Large intestine (tissue), 3 donors: ENCODE measurements at regions not wholly inside any gene's neighbourhood (a gene's known extent, or its start where the extent isn't known, plus 50 kb on each side); places are given as distances from the start of the nearest gene placed in this dataset.
"Not testable (repeated sequence)": the region's sequence is repeated elsewhere in the genome, so short reads cannot be mapped to it uniquely, and the experiment has no call there.

ENCODE experiments used
- DNase-seq, 2 donors: peaks; one replicate each; pipeline versions ENCODE4 v3.0.0 to v3.0.0-alpha.2; 2013
- H3K27ac ChIP-seq: one replicate; pipeline ENCODE4 v1.5.1; 2013; ENCODE audit warnings: low read length
- H3K27me3 ChIP-seq: 2 replicates; pipeline ENCODE4 v1.6.1; 2013; ENCODE audit warnings: low read length; ENCODE audit not compliant: control insufficient read depth, insufficient read depth
- H3K36me3 ChIP-seq: 2 replicates; pipeline ENCODE4 v1.6.1; 2013; ENCODE audit warnings: low read length; ENCODE audit not compliant: control insufficient read depth, insufficient read depth
- H3K4me1 ChIP-seq: one replicate; pipeline ENCODE4 v1.6.1; 2013; ENCODE audit warnings: low read length; ENCODE audit not compliant: control insufficient read depth, insufficient read depth
- H3K4me3 ChIP-seq: one replicate; pipeline ENCODE4 v1.5.1; 2013; ENCODE audit warnings: low read length
- H3K9me3 ChIP-seq: one replicate; pipeline ENCODE4 v1.6.1; 2013; ENCODE audit warnings: mild to moderate bottlenecking, low read depth, low read length, moderate library complexity; ENCODE audit not compliant: control insufficient read depth
- WGBS: methylation state at CpG from one replicate; pipeline ENCODE4 v1.1.5; 2013; ENCODE audit warnings: low lambda C conversion rate; ENCODE audit not compliant: insufficient coverage; 5-methylcytosine and 5-hydroxymethylcytosine counted together

- WGBS, result 79% methylated on average over 2 of the region's 4 CpGs
- Histone ChIP-seq H3K36me3 (no peaks in the 10 kb centered on the region), H3K9me3 (no peaks in the 10 kb centered on the region), H3K4me1 (no peaks in the 10 kb centered on the region), H3K27me3 (no peaks in the 10 kb centered on the region), H3K27ac (no peak overlapping the region), H3K4me3 (no peak overlapping the region)
- no peak for DNase-seq
Observed at GRCh38 chr4:58313444-58313843, 1203.3 kb upstream of the IGFBP7 start.

GRCh38 chr4:58303456-58303855, 1193.3 kb upstream of the IGFBP7 start:
- no CpG with 5 or more reads among the region's 1 CpG for WGBS
- no peak for DNase-seq
- no peak overlapping the region for H3K27ac ChIP-seq

GRCh38 chr4:58301376-58301999, 1191.3 kb upstream of the IGFBP7 start:
- Histone ChIP-seq H3K4me1 (no peaks in the 10 kb centered on the region), H3K9me3 (no peaks in the 10 kb centered on the region), H3K27ac (no peak overlapping the region), H3K4me3 (no peak overlapping the region), H3K36me3 (no peaks in the 10 kb centered on the region), H3K27me3 (no peaks in the 10 kb centered on the region)
- peak; percentile 5 for DNase-seq
- 0% methylated on average over 1 of the region's 2 CpGs for WGBS

More at GRCh38 chr4:58303456-58303855, 1193.3 kb upstream of the IGFBP7 start:
- no peaks in the 10 kb centered on the region for H3K27me3 ChIP-seq
- H3K4me3 ChIP-seq, result no peak overlapping the region
- no peaks in the 10 kb centered on the region for H3K36me3 ChIP-seq
- H3K9me3 ChIP-seq, result no peaks in the 10 kb centered on the region
- H3K4me1 ChIP-seq, result no peaks in the 10 kb centered on the region

GRCh38 chr4:58286335-58286734, 1176.2 kb upstream of the IGFBP7 start:
- Histone ChIP-seq H3K9me3 (no peaks in the 10 kb centered on the region), H3K27ac (no peak overlapping the region), H3K4me3 (no peak overlapping the region), H3K4me1 (no peaks in the 10 kb centered on the region), H3K36me3 (no peaks in the 10 kb centered on the region), H3K27me3 (no peaks in the 10 kb centered on the region)
- DNase-seq, result no peak
- WGBS, result 73% methylated on average over 3 of the region's 4 CpGs

GRCh38 chr4:58280928-58281327, 1170.7 kb upstream of the IGFBP7 start:
- not testable (repeated sequence) for H3K27me3 ChIP-seq
- 76% methylated on average over 2 of the region's 2 CpGs for WGBS

GRCh38 chr4:58275856-58276255, 1165.7 kb upstream of the IGFBP7 start:
- Histone ChIP-seq H3K27ac (no peak overlapping the region), H3K36me3 (no peaks in the 10 kb centered on the region), H3K4me3 (no peak overlapping the region), H3K27me3 (no peaks in the 10 kb centered on the region), H3K4me1 (no peaks in the 10 kb centered on the region), H3K9me3 (no peaks in the 10 kb centered on the region)
- no peak for DNase-seq
- 100% methylated on average over 1 of the region's 1 CpG for WGBS

More at GRCh38 chr4:58280928-58281327, 1170.7 kb upstream of the IGFBP7 start:
- H3K9me3 ChIP-seq, H3K36me3 ChIP-seq, H3K27ac ChIP-seq, DNase-seq, H3K4me1 ChIP-seq, H3K4me3 ChIP-seq: not testable (repeated sequence)

- Histone ChIP-seq H3K27ac (no peak overlapping the region), H3K27me3 (no peaks in the 10 kb centered on the region), H3K9me3 (no peaks in the 10 kb centered on the region), H3K4me1 (no peaks in the 10 kb centered on the region), H3K36me3 (no peaks in the 10 kb centered on the region), H3K4me3 (no peak overlapping the region)
- no CpG with 5 or more reads among the region's 5 CpGs for WGBS
- no peak for DNase-seq
Observed at GRCh38 chr4:58274553-58274952, 1164.4 kb upstream of the IGFBP7 start.

GRCh38 chr4:58272311-58272710, 1162.1 kb upstream of the IGFBP7 start:
- H3K9me3 ChIP-seq, result no peaks in the 10 kb centered on the region

GRCh38 chr4:58265734-58266133, 1155.5 kb upstream of the IGFBP7 start:
- no peak overlapping the region for H3K4me3 ChIP-seq
- DNase-seq, result no peak
- H3K36me3 ChIP-seq, result no peaks in the 10 kb centered on the region
- no CpG with 5 or more reads among the region's 2 CpGs for WGBS
- no peaks in the 10 kb centered on the region for H3K9me3 ChIP-seq
- no peaks in the 10 kb centered on the region for H3K4me1 ChIP-seq
- no peak overlapping the region for H3K27ac ChIP-seq
- no peaks in the 10 kb centered on the region for H3K27me3 ChIP-seq

More at GRCh38 chr4:58272311-58272710, 1162.1 kb upstream of the IGFBP7 start:
- WGBS, result no CpG with 5 or more reads among the region's 1 CpG
- H3K27me3 ChIP-seq, result no peaks in the 10 kb centered on the region
- no peaks in the 10 kb centered on the region for H3K36me3 ChIP-seq
- H3K4me3 ChIP-seq, result no peak overlapping the region
- no peak for DNase-seq
- no peaks in the 10 kb centered on the region for H3K4me1 ChIP-seq
- H3K27ac ChIP-seq, result no peak overlapping the region

GRCh38 chr4:58261526-58261925, 1151.3 kb upstream of the IGFBP7 start:
- no peaks in the 10 kb centered on the region for H3K4me1 ChIP-seq
- H3K27me3 ChIP-seq, result no peaks in the 10 kb centered on the region
- H3K4me3 ChIP-seq, result no peak overlapping the region
- DNase-seq, result no peak
- no peaks in the 10 kb centered on the region for H3K36me3 ChIP-seq
- H3K9me3 ChIP-seq, result no peaks in the 10 kb centered on the region
- no peak overlapping the region for H3K27ac ChIP-seq

- Histone ChIP-seq H3K36me3 (no peaks in the 10 kb centered on the region), H3K27ac (no peak overlapping the region), H3K9me3 (no peaks in the 10 kb centered on the region), H3K4me3 (no peak overlapping the region), H3K4me1 (no peaks in the 10 kb centered on the region), H3K27me3 (no peaks in the 10 kb centered on the region)
- no CpG with 5 or more reads among the region's 3 CpGs for WGBS
- no peak for DNase-seq
Observed at GRCh38 chr4:58254291-58254690, 1144.1 kb upstream of the IGFBP7 start.
